Smooth muscle cell (in vitro differentiated cells): ENCODE measurements at regions not wholly inside any gene's neighbourhood (a gene's known extent, or its start where the extent isn't known, plus 50 kb on each side); places are given as distances from the start of the nearest gene placed in this dataset.

ENCODE experiments used
- DNase-seq: peaks from one replicate; lab custom pipeline; 2025; ENCODE audit not compliant: unreplicated experiment; lab: John Stamatoyannopoulos, UW
- H2AFZ ChIP-seq: fragments of 200-600 bp; sonication (generic); 2 replicates; pipeline ENCODE4 v1.6.0; 2016; ENCODE audit warnings: antibody characterized with exemption, low read depth, mild to moderate bottlenecking
- H3F3A ChIP-seq: fragments of 200-600 bp; sonication (generic); 2 replicates; pipeline ENCODE4 v1.6.0; 2017; ENCODE audit warnings: antibody characterized with exemption, low read depth
- H3K27ac ChIP-seq: fragments of 200-600 bp; sonication (generic); 2 replicates; pipeline ENCODE4 v1.5.1; 2016; ENCODE audit warnings: low read depth, mild to moderate bottlenecking
- H3K27me3 ChIP-seq: fragments of 200-600 bp; sonication (generic); 2 replicates; pipeline ENCODE4 v1.6.1; 2016; ENCODE audit warnings: low read depth, mild to moderate bottlenecking
- H3K36me3 ChIP-seq: fragments of 200-600 bp; sonication (generic); 2 replicates; pipeline ENCODE4 v1.5.1; 2016; ENCODE audit warnings: low read depth
- H3K4me1 ChIP-seq: fragments of 200-600 bp; sonication (generic); 2 replicates; pipeline ENCODE4 v1.5.1; 2016; ENCODE audit warnings: low read depth
- H3K4me2 ChIP-seq: fragments of 200-600 bp; sonication (generic); 2 replicates; pipeline ENCODE4 v1.6.0; 2016; ENCODE audit warnings: mild to moderate bottlenecking
- H3K4me3 ChIP-seq: fragments of 200-600 bp; sonication (generic); 2 replicates; pipeline ENCODE4 v1.5.1; 2016; ENCODE audit warnings: mild to moderate bottlenecking
- H3K79me2 ChIP-seq: fragments of 200-600 bp; sonication (generic); 2 replicates; pipeline ENCODE4 v1.6.0; 2016; ENCODE audit warnings: low read depth, mild to moderate bottlenecking
- H3K9ac ChIP-seq: fragments of 200-600 bp; sonication (generic); 2 replicates; pipeline ENCODE4 v1.6.0; 2016; ENCODE audit warnings: low read depth
- H3K9me3 ChIP-seq: fragments of 200-600 bp; sonication (generic); replicated peaks from 2 replicates; pipeline ENCODE4 v1.5.1; 2016; ENCODE audit warnings: low read depth
- H4K20me1 ChIP-seq: fragments of 200-600 bp; sonication (generic); 2 replicates; pipeline ENCODE4 v1.6.0; 2016; ENCODE audit warnings: low read depth
- CTCF ChIP-seq: fragments of 200-600 bp; sonication (generic); IDR thresholded peaks from 2 replicates; pipeline ENCODE4 v1.5.1; 2017; ENCODE audit warnings: borderline replicate concordance, mild to moderate bottlenecking, antibody characterized with exemption; ENCODE audit not compliant: insufficient read depth, poor library complexity, severe bottlenecking
- WGBS: methylation state at CpG from one replicate; pipeline ENCODE4 v1.1.7; 2016; ENCODE audit warnings: low lambda C conversion rate; 5-methylcytosine and 5-hydroxymethylcytosine counted together

GRCh38 chr2:58535182-58535581, 294.1 kb upstream of the FANCL start:
- 7% methylated on average over 1 of the region's 1 CpG for WGBS
- H3K4me3 ChIP-seq = no peak overlapping the region
- no peak for DNase-seq
- H3K27ac ChIP-seq = no peak overlapping the region
- H3F3A ChIP-seq = no peaks in the 10 kb centered on the region
- no peaks in the 10 kb centered on the region for H3K9me3 ChIP-seq
- peaks cover 9% of the 10 kb centered on the region for H3K27me3 ChIP-seq
- H3K36me3 ChIP-seq = no peaks in the 10 kb centered on the region
- no peak overlapping the region for H3K9ac ChIP-seq
- no peak for TF ChIP-seq CTCF
- peaks cover 20% of the 10 kb centered on the region for H3K4me1 ChIP-seq
- H3K4me2 ChIP-seq = no peak overlapping the region
- H4K20me1 ChIP-seq = no peaks in the 10 kb centered on the region
- H2AFZ ChIP-seq = no peak overlapping the region
- no peaks in the 10 kb centered on the region for H3K79me2 ChIP-seq

DNA sequence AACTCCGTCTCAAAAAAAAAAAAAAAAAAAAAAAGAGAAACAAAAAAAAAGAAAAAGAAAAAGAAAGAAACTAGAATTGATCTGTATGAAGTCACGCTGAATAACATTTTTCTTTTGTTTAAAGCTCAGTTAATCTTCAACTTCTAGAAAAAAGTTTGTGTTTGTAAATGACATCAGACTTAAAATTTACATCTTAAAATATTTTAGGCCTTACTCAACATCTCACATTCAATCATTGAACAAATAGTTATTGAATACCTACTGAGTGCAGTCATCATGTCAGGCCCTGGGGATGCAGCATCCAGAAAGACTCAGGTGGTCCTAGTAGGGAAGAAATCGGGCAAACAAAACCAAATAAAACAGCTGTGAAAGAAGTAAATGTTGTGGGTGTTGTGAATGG, 292.3 kb upstream of the FANCL start:
- TF ChIP-seq CTCF = no peak
- Histone ChIP-seq H3K36me3 (no peaks in the 10 kb centered on the region), H2AFZ (no peak overlapping the region), H3K4me3 (no peak overlapping the region), H3K9me3 (no peaks in the 10 kb centered on the region), H3K27me3 (peaks cover 9% of the 10 kb centered on the region), H3K4me1 (peaks cover 9% of the 10 kb centered on the region), H3K79me2 (no peaks in the 10 kb centered on the region), H3F3A (no peaks in the 10 kb centered on the region), H4K20me1 (no peaks in the 10 kb centered on the region), H3K27ac (no peak overlapping the region), H3K9ac (no peak overlapping the region), H3K4me2 (no peak overlapping the region)
- no peak for DNase-seq
- WGBS = 93% methylated on average over 3 of the region's 3 CpGs

GRCh38 chr2:58532641-58533040, 291.5 kb upstream of the FANCL start:
- no peak for DNase-seq
- peaks cover 9% of the 10 kb centered on the region for H3K4me1 ChIP-seq
- H3F3A ChIP-seq = no peaks in the 10 kb centered on the region
- no peaks in the 10 kb centered on the region for H4K20me1 ChIP-seq
- no peak overlapping the region for H3K9ac ChIP-seq
- H3K36me3 ChIP-seq = no peaks in the 10 kb centered on the region
- H3K79me2 ChIP-seq = no peaks in the 10 kb centered on the region
- no peak for TF ChIP-seq CTCF
- 72% methylated on average over 3 of the region's 3 CpGs for WGBS
- H3K4me2 ChIP-seq = no peak overlapping the region
- H3K4me3 ChIP-seq = no peak overlapping the region
- no peak overlapping the region for H2AFZ ChIP-seq
- no peaks in the 10 kb centered on the region for H3K9me3 ChIP-seq
- no peak overlapping the region for H3K27ac ChIP-seq
- peaks cover 9% of the 10 kb centered on the region for H3K27me3 ChIP-seq

DNA sequence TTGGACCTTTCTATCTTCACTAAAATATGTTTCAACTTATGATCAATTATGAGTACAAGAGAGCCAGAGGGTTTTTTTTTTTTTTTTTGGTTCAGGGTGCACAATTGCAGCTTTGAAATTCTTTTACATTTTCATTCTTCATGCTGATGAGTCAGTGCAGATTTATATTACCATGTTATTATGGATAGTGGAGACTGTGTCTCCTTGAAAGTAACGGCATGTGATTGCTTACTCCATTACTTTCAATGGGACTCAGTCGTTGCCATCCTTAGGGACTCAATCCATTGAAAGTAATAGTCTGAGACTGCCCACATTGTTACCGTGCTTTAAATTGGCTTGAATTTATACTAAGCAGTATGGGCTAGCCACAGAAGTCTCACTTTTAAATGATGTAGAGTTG, 286.5 kb upstream of the FANCL start:
- no peak overlapping the region for H3K4me3 ChIP-seq
- H3K9ac ChIP-seq = no peak overlapping the region
- no peaks in the 10 kb centered on the region for H3K36me3 ChIP-seq
- 78% methylated on average over 3 of the region's 3 CpGs for WGBS
- no peak overlapping the region for H2AFZ ChIP-seq
- no peaks in the 10 kb centered on the region for H3K79me2 ChIP-seq
- H3K9me3 ChIP-seq = no peaks in the 10 kb centered on the region
- no peak overlapping the region for H3K27ac ChIP-seq
- H3K4me2 ChIP-seq = no peak overlapping the region
- DNase-seq = no peak
- no peak for TF ChIP-seq CTCF
- no peaks in the 10 kb centered on the region for H3F3A ChIP-seq
- no peaks in the 10 kb centered on the region for H4K20me1 ChIP-seq
- H3K27me3 ChIP-seq = no peaks in the 10 kb centered on the region
- H3K4me1 ChIP-seq = no peaks in the 10 kb centered on the region
